Lower lobe of right lung (tissue), 2 donors: ENCODE measurements at regions not wholly inside any gene's neighbourhood (a gene's known extent, or its start where the extent isn't known, plus 50 kb on each side); places are given as distances from the start of the nearest gene placed in this dataset.
"Not testable (repeated sequence)": the region's sequence is repeated elsewhere in the genome, so short reads cannot be mapped to it uniquely, and the experiment has no call there.

Source experiments
- ATAC-seq, 2 donors: fragments of 200-7000 bp; cut with Tn5 transposase; one replicate each; pipeline ENCODE4 v1.9.1; 2020 to 2022; ENCODE audit warnings: mild to moderate bottlenecking in 2 of 2, moderate library complexity in 2 of 2
- DNase-seq: peaks from one replicate; pipeline ENCODE4 v3.0.0-alpha.2; 2020
- H3K27ac ChIP-seq: fragments of 200-600 bp; one replicate; pipeline ENCODE4 v1.8.0; 2022
- H3K27me3 ChIP-seq: fragments of 200-600 bp; one replicate; pipeline ENCODE4 v1.8.0; 2022; ENCODE audit warnings: low read depth
- H3K36me3 ChIP-seq: fragments of 200-600 bp; one replicate; pipeline ENCODE4 v1.8.0; 2022; ENCODE audit warnings: mild to moderate bottlenecking
- H3K4me1 ChIP-seq: fragments of 200-600 bp; one replicate; pipeline ENCODE4 v1.8.0; 2022
- H3K4me3 ChIP-seq: fragments of 200-600 bp; one replicate; pipeline ENCODE4 v1.8.0; 2022; ENCODE audit warnings: mild to moderate bottlenecking
- H3K9me3 ChIP-seq: fragments of 200-600 bp; one replicate; pipeline ENCODE4 v1.8.0; 2022
- CTCF ChIP-seq: fragments of 200-600 bp; IDR thresholded peaks from one replicate; pipeline ENCODE4 v1.8.0; 2022; ENCODE audit warnings: antibody characterized with exemption, mild to moderate bottlenecking
- intact Hi-C: fragments of 100-400 bp; cut with DNase I; formaldehyde crosslinking; loops from one replicate; pipeline ENCODE4 v1.11.0; 2022
- donor health status: DM: no; HTN: yes; CAD: no; lungs with severe emphysema.

DNA sequence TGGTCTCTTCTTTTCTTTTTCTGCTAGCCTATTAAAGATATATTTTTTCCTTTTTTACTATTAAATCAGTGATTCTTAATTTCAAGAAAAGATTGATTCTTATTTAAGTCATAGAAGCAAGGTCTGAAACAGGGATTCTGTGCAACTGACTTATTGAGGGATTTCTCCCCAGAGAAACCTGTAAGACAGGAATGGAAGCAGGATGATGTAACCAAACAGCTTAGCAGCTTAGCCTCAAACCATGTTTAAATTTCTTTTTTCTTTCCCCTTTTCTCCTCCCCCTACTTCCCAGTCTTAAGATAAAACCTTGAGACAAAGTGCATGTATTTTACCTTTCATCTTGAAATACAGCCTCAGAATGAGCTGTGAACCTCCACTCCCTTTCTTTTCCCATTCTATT is 322.8 kb downstream of the NEK10 start:
- H3K27ac ChIP-seq: no peak overlapping the region
- peaks cover 3% of the 10 kb centered on the region for H3K9me3 ChIP-seq
- TF ChIP-seq CTCF: no peak
- no peaks in the 10 kb centered on the region for H3K4me1 ChIP-seq
- H3K36me3 ChIP-seq: no peaks in the 10 kb centered on the region
- DNase-seq: no peak
- intact Hi-C loops: no loop called here
- no peak for ATAC-seq
- no peak overlapping the region for H3K4me3 ChIP-seq
- no peaks in the 10 kb centered on the region for H3K27me3 ChIP-seq

GRCh38 chr3:27049792-27050191 is 319.4 kb downstream of the NEK10 start:
- Histone ChIP-seq H3K27ac (no peak overlapping the region), H3K4me3 (no peak overlapping the region), H3K36me3 (no peaks in the 10 kb centered on the region), H3K4me1 (no peaks in the 10 kb centered on the region), H3K9me3 (peaks cover 21% of the 10 kb centered on the region), H3K27me3 (no peaks in the 10 kb centered on the region)
- DNase-seq: no peak
- ATAC-seq: no peak
- no peak for TF ChIP-seq CTCF
- intact Hi-C loops: no loop called here

- H3K9me3 ChIP-seq: peaks cover 21% of the 10 kb centered on the region
- H3K27ac ChIP-seq, H3K27me3 ChIP-seq, DNase-seq, ATAC-seq, H3K36me3 ChIP-seq, intact Hi-C loops, H3K4me1 ChIP-seq, H3K4me3 ChIP-seq: not testable (repeated sequence)
Measured at GRCh38 chr3:27051527-27051926, 317.7 kb downstream of the NEK10 start.

DNA sequence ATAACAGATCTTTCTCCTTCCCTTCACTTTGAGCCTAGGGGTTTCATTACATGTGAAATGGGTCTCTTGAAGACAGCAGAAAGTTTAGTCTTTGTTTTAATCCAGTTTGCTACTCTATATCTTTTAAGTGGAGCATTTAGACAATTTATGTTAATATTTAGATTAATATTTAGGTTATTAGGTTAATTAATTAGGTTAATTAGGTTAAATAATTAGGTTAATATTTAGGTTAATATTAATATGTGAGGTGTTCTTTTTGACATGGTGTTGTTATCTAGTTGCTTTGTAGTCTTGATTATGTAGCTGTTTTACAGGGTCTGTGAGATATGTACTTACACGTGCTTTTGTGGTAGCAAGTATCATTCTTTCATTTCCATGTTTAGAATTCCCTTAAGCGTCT is 312.9 kb downstream of the NEK10 start:
- TF ChIP-seq CTCF: no peak

DNA sequence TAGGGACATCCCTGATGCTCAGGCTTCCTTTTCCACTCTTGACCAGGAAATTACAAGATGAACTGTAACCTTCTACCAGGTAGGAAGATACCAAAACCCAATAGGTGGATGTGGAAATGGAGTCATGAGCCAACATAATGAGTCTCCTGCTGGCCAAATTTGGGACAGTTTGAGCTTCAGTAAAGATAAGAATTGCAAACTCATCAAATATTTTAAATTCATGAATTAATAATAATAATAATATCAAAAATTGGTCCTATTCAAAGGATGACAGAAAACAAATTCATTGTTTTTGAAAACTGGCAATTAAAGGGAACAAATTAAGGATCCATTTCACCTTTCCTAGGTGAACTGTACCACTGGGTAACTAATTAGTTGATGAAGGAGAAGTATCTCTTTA is 309.7 kb downstream of the NEK10 start:
- H3K27ac ChIP-seq: no peak overlapping the region
- intact Hi-C loops: no loop called here

More for the DNA sequence above, 312.9 kb downstream of the NEK10 start:
- intact Hi-C loops: no loop called here
- H3K4me1 ChIP-seq: no peaks in the 10 kb centered on the region
- H3K36me3 ChIP-seq: no peaks in the 10 kb centered on the region
- H3K4me3 ChIP-seq: no peak overlapping the region
- ATAC-seq: no peak
- no peak overlapping the region for H3K27ac ChIP-seq
- no peak for DNase-seq
- no peaks in the 10 kb centered on the region for H3K27me3 ChIP-seq
- H3K9me3 ChIP-seq: peaks cover 18% of the 10 kb centered on the region

More for the DNA sequence above, 309.7 kb downstream of the NEK10 start:
- Histone ChIP-seq H3K4me1 (no peaks in the 10 kb centered on the region), H3K9me3 (no peaks in the 10 kb centered on the region), H3K4me3 (no peak overlapping the region), H3K36me3 (no peaks in the 10 kb centered on the region), H3K27me3 (no peaks in the 10 kb centered on the region)
- ATAC-seq (no peak), DNase-seq (no peak)
- no peak for TF ChIP-seq CTCF
